Sigmoid colon (tissue), 6 donors: ENCODE measurements at regions not wholly inside any gene's neighbourhood (a gene's known extent, or its start where the extent isn't known, plus 50 kb on each side); places are given as distances from the start of the nearest gene placed in this dataset.

Experiments
- DNase-seq: peaks from one replicate; pipeline ENCODE4 v3.0.0-alpha.2; 2019
- H3K27ac ChIP-seq, 4 donors: fragments of 200-600 bp; sonication (generic); one replicate each; pipeline ENCODE4 v1.5.1; 2016 to 2019; ENCODE audit warnings: mild to moderate bottlenecking in 1 of 4
- H3K27me3 ChIP-seq, 3 donors: fragments of 200-600 bp; sonication (generic); one replicate each; pipeline ENCODE4 v1.5.1; 2019; ENCODE audit warnings: mild to moderate bottlenecking in 1 of 3
- H3K36me3 ChIP-seq, 4 donors: fragments of 200-600 bp; sonication (generic); one replicate each; pipeline ENCODE4 v1.5.1; 2016 to 2019
- H3K4me1 ChIP-seq, 4 donors: fragments of 200-600 bp; sonication (generic); one replicate each; pipeline ENCODE4 v1.5.1; 2017 to 2019
- H3K4me3 ChIP-seq, 4 donors: fragments of 200-600 bp; sonication (generic); one replicate each; pipeline ENCODE4 v1.5.1; 2017 to 2019; ENCODE audit warnings: mild to moderate bottlenecking in 2 of 4, moderate library complexity in 1 of 4
- H3K9me3 ChIP-seq, 4 donors: fragments of 200-600 bp in 3 of 4; sonication (generic) in 3 of 4; one replicate each; pipeline versions ENCODE4 v1.5.1 to v1.6.1; 2013 to 2019
- CTCF ChIP-seq, 4 experiments: fragments of 450-650 bp in 3 of 4; fragments of 200-600 bp in 1 of 4; IDR thresholded peaks; one replicate each; pipeline ENCODE4 v1.5.1; 2016 to 2019; ENCODE audit warnings: antibody characterized with exemption in 4 of 4, mild to moderate bottlenecking in 3 of 4, moderate library complexity in 2 of 4
- EP300 ChIP-seq, 4 donors: sonication (generic); formaldehyde crosslinking; IDR thresholded peaks; one replicate each; pipeline ENCODE4 v1.6.1; 2017; ENCODE audit warnings: antibody characterized with exemption in 4 of 4
- POLR2A ChIP-seq, 2 donors: fragments of 450-650 bp; IDR thresholded peaks; one replicate each; pipeline ENCODE4 v1.6.1; 2016; ENCODE audit warnings: antibody characterized with exemption in 2 of 2, mild to moderate bottlenecking in 2 of 2, moderate library complexity in 2 of 2
- POLR2AphosphoS5 ChIP-seq, 4 donors: sonication (generic); formaldehyde crosslinking; IDR thresholded peaks; one replicate each; pipeline ENCODE4 v1.6.1; 2017; ENCODE audit warnings: antibody characterized with exemption in 4 of 4
- WGBS, 2 donors: extraction: QIAGEN DNeasy Blood & Tissue Kit; methylation state at CpG; one replicate each; pipeline ENCODE4 v1.1.7; 2013; 5-methylcytosine and 5-hydroxymethylcytosine counted together
- intact Hi-C: fragments of 100-400 bp; cut with DNase I; formaldehyde crosslinking; loops from one replicate; pipeline ENCODE4 v1.15.1; 2023
- donor health status: healthy with polysubstance abuse.
- donor health status: healthy.

- intact Hi-C loops = no loop called here
- Histone ChIP-seq H3K36me3 (no peaks in the 10 kb centered on the region), H3K27ac (no peak overlapping the region), H3K9me3 (no peaks in the 10 kb centered on the region), H3K4me1 (no peaks in the 10 kb centered on the region), H3K4me3 (no peak overlapping the region), H3K27me3 (no peaks in the 10 kb centered on the region)
- TF ChIP-seq POLR2AphosphoS5 (IDR thresholded peaks at IDR 0.05) (no peak), POLR2A (IDR thresholded peaks at IDR 0.05) (no peak)
- no peak for DNase-seq
- WGBS, 2 donors = 66 to 78% methylated on average over 4 of the region's 4 CpGs
These were observed 123.1 kb downstream of the GALC start for GRCh38 chr14:87869619-87870583.

DNA sequence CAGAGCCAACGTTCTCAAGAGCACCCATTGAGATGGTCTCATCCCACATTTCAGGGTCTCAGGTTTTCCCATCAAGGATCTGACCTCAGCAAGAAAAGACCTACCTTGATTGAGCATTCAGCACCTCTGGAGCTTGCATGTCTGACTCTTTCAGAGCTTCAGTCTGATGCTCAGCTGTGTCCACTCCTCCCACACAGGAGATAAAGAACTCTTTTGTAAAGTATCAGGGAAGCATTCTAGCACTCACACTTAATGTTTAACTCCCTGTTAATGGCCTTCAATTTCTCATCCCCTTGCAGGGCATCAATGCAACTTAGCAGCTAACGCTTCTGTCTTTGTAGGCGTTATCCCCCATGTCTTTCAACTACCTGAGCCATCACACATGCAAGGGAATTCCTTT, 124.1 kb downstream of the GALC start:
- intact Hi-C loops = no loop called here
- WGBS, 2 donors = 62 to 77% methylated on average over 3 of the region's 3 CpGs
- Histone ChIP-seq H3K27me3 (no peaks in the 10 kb centered on the region), H3K27ac (no peak overlapping the region), H3K36me3 (no peaks in the 10 kb centered on the region), H3K9me3 (no peaks in the 10 kb centered on the region), H3K4me3 (no peak overlapping the region), H3K4me1 (no peaks in the 10 kb centered on the region)
- no peak for DNase-seq
- TF ChIP-seq EP300 (IDR thresholded peaks at IDR 0.05) (no peak), POLR2A (IDR thresholded peaks at IDR 0.05) (no peak), CTCF (IDR thresholded peaks at IDR 0.05) (no peak), POLR2AphosphoS5 (IDR thresholded peaks at IDR 0.05) (no peak)

DNA sequence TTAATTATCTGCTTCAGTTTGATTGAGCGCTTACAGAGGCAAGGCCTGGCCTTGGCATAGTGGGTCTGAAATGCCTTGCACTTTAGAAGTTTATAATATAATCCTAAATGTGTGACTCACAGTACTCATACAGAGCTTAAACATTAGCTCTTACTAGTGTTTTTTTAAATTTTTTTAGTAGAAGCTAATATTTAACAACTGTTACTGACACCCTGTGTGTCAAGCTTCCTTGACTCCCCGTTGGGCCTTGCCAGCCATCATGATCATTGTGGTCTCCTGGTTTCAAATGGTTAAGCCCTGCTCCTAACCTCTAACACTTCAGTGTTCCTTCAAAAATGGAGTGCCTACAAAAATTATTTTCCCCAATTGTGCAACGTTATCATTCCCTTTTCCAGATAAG, 126.9 kb downstream of the GALC start:
- Histone ChIP-seq H3K27ac (no peak overlapping the region), H3K4me1 (no peaks in the 10 kb centered on the region), H3K27me3 (no peaks in the 10 kb centered on the region), H3K36me3 (no peaks in the 10 kb centered on the region), H3K9me3 (no peaks in the 10 kb centered on the region), H3K4me3 (no peak overlapping the region)
- DNase-seq = no peak
- WGBS, 2 donors = 77 to 83% methylated on average over 3 of the region's 3 CpGs
- intact Hi-C loops = no loop called here
- TF ChIP-seq CTCF (IDR thresholded peaks at IDR 0.05) (no peak), POLR2AphosphoS5 (IDR thresholded peaks at IDR 0.05) (no peak), EP300 (IDR thresholded peaks at IDR 0.05) (no peak), POLR2A (IDR thresholded peaks at IDR 0.05) (no peak)

GRCh38 chr14:87864356-87865270, 128.4 kb downstream of the GALC start:
- no peak for DNase-seq
- intact Hi-C loops = no loop called here
- Histone ChIP-seq H3K4me3 (no peak overlapping the region), H3K4me1 (no peaks in the 10 kb centered on the region), H3K27me3 (no peaks in the 10 kb centered on the region), H3K9me3 (no peaks in the 10 kb centered on the region), H3K36me3 (no peaks in the 10 kb centered on the region), H3K27ac (no peak overlapping the region)
- no peak for TF ChIP-seq CTCF (IDR thresholded peaks at IDR 0.05)
- TF ChIP-seq POLR2A (IDR thresholded peaks at IDR 0.05) = no peak
- WGBS, 2 donors = 76 to 78% methylated on average over 7 of the region's 7 CpGs

- intact Hi-C loops = no loop called here
- DNase-seq = no peak
- Histone ChIP-seq H3K27ac (no peak overlapping the region), H3K4me3 (no peak overlapping the region), H3K36me3 (no peaks in the 10 kb centered on the region), H3K4me1 (no peaks in the 10 kb centered on the region), H3K9me3 (no peaks in the 10 kb centered on the region), H3K27me3 (no peaks in the 10 kb centered on the region)
- 93 to 97% methylated on average over 3 of the region's 3 CpGs for WGBS, 2 donors
- TF ChIP-seq EP300 (IDR thresholded peaks at IDR 0.05) (no peak), CTCF (IDR thresholded peaks at IDR 0.05) (no peak), POLR2AphosphoS5 (IDR thresholded peaks at IDR 0.05) (no peak), POLR2A (IDR thresholded peaks at IDR 0.05) (no peak)
These were observed 129.9 kb downstream of the GALC start for GRCh38 chr14:87863047-87863446.
